Bronchial epithelial cell (primary cell): ENCODE measurements at regions not wholly inside any gene's neighbourhood (a gene's known extent, or its start where the extent isn't known, plus 50 kb on each side); places are given as distances from the start of the nearest gene placed in this dataset.

Source experiments
- DNase-seq: peaks from one replicate; pipeline ENCODE4 v3.0.0-alpha.2; 2010; ENCODE audit warnings: low read depth
- FAIRE-seq: peaks from 2 replicates; lab custom pipeline; 2011; peaks lifted over from hg19 to GRCh38; lab: Jason Lieb, UNC
- H3K27me3 ChIP-seq: 2 replicates; pipeline ENCODE4 v1.5.1; 2011; ENCODE audit warnings: low read length; ENCODE audit not compliant: control insufficient read depth, insufficient read depth
- H3K36me3 ChIP-seq: 2 replicates; pipeline ENCODE4 v1.5.1; 2011; ENCODE audit warnings: low read length; ENCODE audit not compliant: control insufficient read depth, insufficient read depth
- H3K4me3 ChIP-seq: 2 replicates; pipeline ENCODE4 v1.5.1; 2011; ENCODE audit warnings: mild to moderate bottlenecking, low read depth, low read length, control low read depth
- TF ChIP-seq, protein P1 (sequence below): IDR thresholded peaks from 2 replicates; pipeline ENCODE4 v1.5.1; 2011; ENCODE audit warnings: mild to moderate bottlenecking, moderate library complexity, low read length, control low read depth, inconsistent platforms; ENCODE audit not compliant: insufficient read depth, severe bottlenecking

DNA sequence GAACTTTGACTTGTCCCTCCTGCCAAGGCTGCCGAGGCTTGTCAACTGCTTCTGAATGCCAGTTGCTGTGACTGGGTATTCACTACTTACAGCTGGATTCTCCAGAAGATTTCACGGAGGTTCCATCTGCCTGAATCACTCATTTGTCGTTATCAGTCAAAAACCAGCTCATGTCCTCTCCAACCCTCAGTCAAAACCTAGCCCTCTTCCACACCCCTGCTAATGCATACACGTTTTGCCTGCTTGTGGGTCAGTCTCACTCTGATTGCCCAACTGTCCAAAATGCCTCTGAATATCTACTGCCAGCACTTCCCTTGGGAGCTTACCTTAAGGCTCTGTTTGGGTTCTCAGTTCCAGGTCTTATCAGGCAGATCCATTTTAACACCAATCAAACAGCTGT lies 238.6 kb upstream of the TMEM161B start:
- Histone ChIP-seq H3K27me3 (no peaks in the 10 kb centered on the region), H3K36me3 (no peaks in the 10 kb centered on the region), H3K4me3 (no peak overlapping the region)
- no peak for DNase-seq
- TF ChIP-seq, protein P1, sequence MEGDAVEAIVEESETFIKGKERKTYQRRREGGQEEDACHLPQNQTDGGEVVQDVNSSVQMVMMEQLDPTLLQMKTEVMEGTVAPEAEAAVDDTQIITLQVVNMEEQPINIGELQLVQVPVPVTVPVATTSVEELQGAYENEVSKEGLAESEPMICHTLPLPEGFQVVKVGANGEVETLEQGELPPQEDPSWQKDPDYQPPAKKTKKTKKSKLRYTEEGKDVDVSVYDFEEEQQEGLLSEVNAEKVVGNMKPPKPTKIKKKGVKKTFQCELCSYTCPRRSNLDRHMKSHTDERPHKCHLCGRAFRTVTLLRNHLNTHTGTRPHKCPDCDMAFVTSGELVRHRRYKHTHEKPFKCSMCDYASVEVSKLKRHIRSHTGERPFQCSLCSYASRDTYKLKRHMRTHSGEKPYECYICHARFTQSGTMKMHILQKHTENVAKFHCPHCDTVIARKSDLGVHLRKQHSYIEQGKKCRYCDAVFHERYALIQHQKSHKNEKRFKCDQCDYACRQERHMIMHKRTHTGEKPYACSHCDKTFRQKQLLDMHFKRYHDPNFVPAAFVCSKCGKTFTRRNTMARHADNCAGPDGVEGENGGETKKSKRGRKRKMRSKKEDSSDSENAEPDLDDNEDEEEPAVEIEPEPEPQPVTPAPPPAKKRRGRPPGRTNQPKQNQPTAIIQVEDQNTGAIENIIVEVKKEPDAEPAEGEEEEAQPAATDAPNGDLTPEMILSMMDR, result no peak
- FAIRE-seq, result no peak

DNA sequence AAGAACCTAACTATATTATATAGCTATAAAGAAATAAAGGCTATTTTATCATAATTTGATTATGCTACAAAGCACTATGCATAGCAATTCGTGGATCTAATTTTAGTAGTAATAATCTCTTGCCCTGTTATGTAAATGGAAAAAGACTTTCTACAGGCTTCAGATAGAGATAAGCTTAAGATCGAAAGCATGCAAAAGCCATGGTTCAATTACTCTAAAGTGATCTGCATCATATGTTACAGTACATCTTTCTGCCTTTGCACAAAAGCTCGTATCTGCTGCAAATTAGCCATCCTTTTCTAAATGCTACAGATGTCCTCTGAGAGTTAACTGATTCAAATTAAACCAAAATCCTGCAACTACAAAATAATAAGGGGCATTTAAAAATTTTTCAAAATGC lies 234.8 kb upstream of the TMEM161B start:
- FAIRE-seq (no peak), DNase-seq (no peak)
- no peaks in the 10 kb centered on the region for H3K27me3 ChIP-seq
- H3K4me3 ChIP-seq, result no peak overlapping the region
- TF ChIP-seq, protein P1, result no peak
- no peaks in the 10 kb centered on the region for H3K36me3 ChIP-seq

DNA sequence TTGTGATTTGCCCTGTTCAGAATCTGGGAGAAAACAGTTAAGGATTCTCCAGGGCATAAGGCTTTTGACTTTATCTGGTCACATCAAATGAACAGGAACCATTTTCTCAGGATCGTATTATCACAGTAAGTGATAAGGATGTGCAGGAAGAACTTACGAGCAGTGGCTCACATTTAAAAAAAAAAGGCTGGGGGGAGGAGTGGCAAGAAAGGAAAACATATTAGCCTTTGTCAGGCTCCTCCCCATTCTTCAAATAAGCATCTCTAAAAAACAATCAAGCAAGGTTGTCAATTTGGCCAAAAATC lies 234.3 kb upstream of the TMEM161B start:
- Histone ChIP-seq H3K36me3 (no peaks in the 10 kb centered on the region), H3K27me3 (no peaks in the 10 kb centered on the region), H3K4me3 (no peak overlapping the region)
- DNase-seq (no peak), FAIRE-seq (no peak)
- TF ChIP-seq, protein P1, result no peak

DNA sequence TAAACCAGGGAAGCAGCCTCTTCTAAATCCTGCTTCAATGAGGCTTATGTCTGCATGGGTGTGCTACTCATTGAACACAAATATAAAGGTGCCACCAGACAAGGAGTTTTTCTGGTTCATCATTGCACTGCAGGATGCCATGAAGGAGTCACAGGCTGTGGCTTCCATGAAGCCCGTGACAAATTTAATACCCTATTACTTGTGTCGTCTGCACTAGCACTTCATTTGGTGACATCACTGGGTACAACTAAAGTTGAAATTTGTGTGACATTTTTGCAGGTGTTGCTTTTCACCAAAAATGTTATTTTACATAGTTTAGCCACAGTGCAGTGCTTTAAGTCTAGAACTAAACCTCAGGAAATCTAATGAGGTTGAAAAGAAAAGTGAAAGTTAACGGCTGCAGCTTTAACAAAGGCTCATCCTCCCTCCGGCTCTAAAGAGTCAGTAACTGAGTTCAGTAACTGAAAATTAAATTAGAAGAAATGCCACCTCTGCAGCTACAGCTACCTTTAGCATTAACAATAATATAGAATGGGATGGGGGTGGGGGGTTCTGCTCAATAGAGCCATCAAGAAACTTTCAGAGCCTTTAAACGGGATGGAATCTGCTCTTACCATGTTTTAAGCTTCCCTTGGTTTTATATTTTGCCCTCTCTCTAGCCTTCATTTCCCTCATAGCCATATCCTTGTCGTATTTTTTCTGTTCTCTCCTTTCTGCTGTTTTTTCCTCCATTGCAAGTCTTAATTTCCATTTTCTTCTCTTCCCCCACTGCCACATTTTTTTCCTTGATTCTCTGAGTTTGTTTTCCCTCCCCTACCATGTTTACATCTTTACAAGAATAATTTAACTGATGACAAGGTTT lies 233.8 kb upstream of the TMEM161B start:
- no peak for DNase-seq
- H3K27me3 ChIP-seq, result no peaks in the 10 kb centered on the region
- no peaks in the 10 kb centered on the region for H3K36me3 ChIP-seq
- TF ChIP-seq, protein P1, result no peak
- no peak overlapping the region for H3K4me3 ChIP-seq
- FAIRE-seq, result no peak

DNA sequence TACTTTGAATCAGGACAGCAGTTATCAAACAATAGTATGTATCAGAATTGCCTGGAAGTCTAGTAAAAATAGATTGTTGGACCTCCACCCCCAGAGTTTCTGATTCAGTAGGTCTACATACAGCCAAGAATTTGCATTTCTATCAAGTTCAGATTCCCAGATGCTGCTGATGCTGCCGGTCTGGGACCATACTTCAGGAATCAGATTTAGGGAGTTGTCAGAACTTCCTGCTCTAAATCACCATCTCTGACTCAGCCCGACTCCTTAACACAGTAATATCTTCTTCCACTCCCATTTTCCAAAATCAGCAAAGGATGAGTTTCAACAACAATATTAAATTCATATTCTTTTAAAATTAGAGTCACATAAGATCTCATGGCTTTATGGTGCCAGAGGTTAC lies 227.2 kb upstream of the TMEM161B start:
- Histone ChIP-seq H3K36me3 (no peaks in the 10 kb centered on the region), H3K27me3 (no peaks in the 10 kb centered on the region), H3K4me3 (no peak overlapping the region)
- FAIRE-seq (no peak), DNase-seq (no peak)
- TF ChIP-seq, protein P1, result no peak

DNA sequence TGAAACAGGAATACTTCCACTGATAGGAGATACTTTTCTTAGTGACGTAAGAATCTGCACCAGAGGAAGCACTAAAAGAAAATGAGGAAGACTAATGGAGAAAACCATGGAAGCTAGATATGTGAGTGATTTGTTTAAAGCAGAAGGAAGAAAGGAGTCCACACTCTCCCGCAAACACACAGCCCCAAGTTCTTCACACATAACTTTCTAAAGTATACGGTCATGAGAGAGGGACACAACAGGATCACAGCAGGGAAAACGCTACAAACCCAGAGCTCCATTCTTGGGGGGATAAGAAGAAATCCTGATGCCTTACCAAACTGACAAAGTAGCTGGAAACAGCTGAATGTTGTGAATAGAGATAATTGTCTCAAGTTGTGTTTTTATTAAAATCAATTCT lies 222.2 kb upstream of the TMEM161B start:
- no peaks in the 10 kb centered on the region for H3K27me3 ChIP-seq
- FAIRE-seq (no peak), DNase-seq (no peak)
- H3K36me3 ChIP-seq, result no peaks in the 10 kb centered on the region
- TF ChIP-seq, protein P1, result no peak
- H3K4me3 ChIP-seq, result no peak overlapping the region
